IMR-90 (cell line): ENCODE measurements at regions not wholly inside any gene's neighbourhood (a gene's known extent, or its start where the extent isn't known, plus 50 kb on each side); places are given as distances from the start of the nearest gene placed in this dataset.

ENCODE experiments used
- CEBPB ChIP-seq: IDR thresholded peaks from 2 replicates; pipeline ENCODE4 v1.6.1; 2012; ENCODE audit warnings: low read depth, low read length, improper control_type of control experiment
- CTCF ChIP-seq: conservative IDR thresholded peaks from 2 replicates; pipeline ENCODE4 v1.5.1; 2012; ENCODE audit warnings: mild to moderate bottlenecking, low read depth, low read length, improper control_type of control experiment
- MXI1 ChIP-seq: IDR thresholded peaks from 2 replicates; pipeline ENCODE4 v1.6.1; 2012; ENCODE audit warnings: low read depth, mild to moderate bottlenecking, low read length, moderate library complexity, borderline replicate concordance
- POLR2A ChIP-seq: IDR thresholded peaks from 2 replicates; pipeline ENCODE4 v1.6.1; 2012; ENCODE audit warnings: mild to moderate bottlenecking, low read depth, low read length
- RAD21 ChIP-seq: IDR thresholded peaks from 2 replicates; pipeline ENCODE4 v1.6.1; 2012; ENCODE audit warnings: low read length, improper control_type of control experiment

DNA sequence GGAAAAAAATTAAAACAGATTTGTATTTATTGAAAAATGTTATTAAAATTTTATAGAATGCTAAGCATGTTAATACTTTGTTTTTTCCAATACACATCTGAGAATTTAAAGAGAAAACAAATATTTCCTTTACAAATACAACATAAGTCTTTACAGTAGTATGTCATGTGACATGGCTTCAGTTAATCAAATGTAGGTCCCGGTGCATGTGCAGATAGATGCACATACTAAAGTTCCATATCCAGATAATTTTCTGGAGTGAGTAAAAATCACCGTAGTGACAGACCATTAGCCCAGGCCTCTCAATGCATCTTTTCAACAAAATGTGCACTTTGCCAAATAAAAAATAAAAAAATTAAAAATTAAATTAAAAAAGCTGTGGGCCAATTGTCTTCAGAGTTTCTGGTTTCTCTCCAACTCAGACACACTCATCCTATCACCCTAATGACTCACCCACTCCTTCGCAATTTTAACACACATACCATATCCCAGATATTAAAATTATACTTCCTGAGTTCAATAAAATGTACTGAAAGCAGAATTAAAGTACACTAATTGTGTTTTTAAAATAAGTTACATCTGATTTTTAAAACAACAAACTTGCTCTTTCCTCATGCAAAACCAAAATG lies 508.1 kb downstream of the NR2F1-AS1 start:
- TF ChIP-seq CTCF (no peak), POLR2A (no peak), MXI1 (no peak), RAD21 (no peak), CEBPB (no peak)
